ENCODE measurements at regions not wholly inside any gene's neighbourhood (a gene's known extent, or its start where the extent isn't known, plus 50 kb on each side); places are given as distances from the start of the nearest gene placed in this dataset.

GRCh38 chrX:26651755-26652154 lies 435.8 kb downstream of the MAGEB5 start:
- peaks cover 0 to 14% (median 3%) of the 10 kb centered on the region in 7 donors for H3K9me3 Mint-ChIP-seq
- no peak for TF ChIP-seq CTCF (IDR thresholded peaks at IDR 0.05)
- intact Hi-C loops (cut with micrococcal nuclease), result no loop called here

GRCh38 chrX:26649534-26649933 lies 433.6 kb downstream of the MAGEB5 start:
- peak; percentile 42 for TF ChIP-seq CTCF (IDR thresholded peaks at IDR 0.05)
- Histone ChIP-seq H3K9ac (ENCODE audit: insufficient read depth, low read length, poor library complexity, severe bottlenecking) (no peak overlapping the region), H3K4me2 (replicated peaks; ENCODE audit: extremely low read depth, low read length, poor library complexity, severe bottlenecking) (no peak overlapping the region), H3K27ac (ENCODE audit: low read depth in 1 of 2, low read length in 2 of 2) (no peak overlapping the region), H3K4me1 (ENCODE audit: control insufficient read depth in 1 of 2, insufficient read depth in 2 of 2, low read length in 2 of 2) (no peaks in the 10 kb centered on the region), H3K27me3 (ENCODE audit: control insufficient read depth in 2 of 2, insufficient read depth in 2 of 2, low read length in 2 of 2) (no peaks in the 10 kb centered on the region), H4K20me1 (ENCODE audit: insufficient read depth, low read length) (no peaks in the 10 kb centered on the region), H3K36me3 (replicated peaks in 1 of 2; ENCODE audit: control insufficient read depth in 1 of 2, insufficient read depth in 2 of 2, low read length in 2 of 2) (no peaks in the 10 kb centered on the region), H3K4me3 (replicated peaks in 1 of 3; ENCODE audit: low read depth in 2 of 3, low read length in 3 of 3) (no peak overlapping the region), H2AFZ (ENCODE audit: insufficient read depth, low read depth, low read length, poor library complexity, severe bottlenecking) (no peak overlapping the region), H3K9me3 (replicated peaks in 1 of 2; ENCODE audit: control insufficient read depth in 1 of 2, insufficient read depth in 1 of 2, low read length in 2 of 2) (peaks cover 3 to 15% of the 10 kb centered on the region in 2 donors), H3K79me2 (ENCODE audit: insufficient read depth, low read length) (no peaks in the 10 kb centered on the region)
- no peak for DNase-seq
- no CpG with 5 or more reads among the region's 7 CpGs for WGBS (ENCODE audit: insufficient coverage)
- Mint-ChIP-seq H3K36me3 (no peaks in the 10 kb centered on the region), H3K9me3 (peaks cover 0 to 14% (median 3%) of the 10 kb centered on the region in 7 donors), H3K4me3 (no peak overlapping the region), H3K4me1 (no peaks in the 10 kb centered on the region), H3K27ac (no peak overlapping the region), H3K27me3 (ENCODE audit: low read depth in 3 of 3) (no peaks in the 10 kb centered on the region)
- intact Hi-C loops (cut with micrococcal nuclease), result no loop called here

More at GRCh38 chrX:26651755-26652154, 435.8 kb downstream of the MAGEB5 start:
- Mint-ChIP-seq H3K36me3 (no peaks in the 10 kb centered on the region), H3K27me3 (ENCODE audit: low read depth in 3 of 3) (no peaks in the 10 kb centered on the region), H3K4me3 (no peak overlapping the region), H3K27ac (no peak overlapping the region), H3K4me1 (no peaks in the 10 kb centered on the region)
- no peak overlapping the region for H3K4me3 ChIP-seq (replicated peaks in 1 of 3; ENCODE audit: low read depth in 2 of 3, low read length in 3 of 3)
- no peaks in the 10 kb centered on the region for H3K27me3 ChIP-seq (ENCODE audit: control insufficient read depth in 2 of 2, insufficient read depth in 2 of 2, low read length in 2 of 2)
- H3K79me2 ChIP-seq (ENCODE audit: insufficient read depth, low read length), result no peaks in the 10 kb centered on the region
- no peaks in the 10 kb centered on the region for H3K4me1 ChIP-seq (ENCODE audit: control insufficient read depth in 1 of 2, insufficient read depth in 2 of 2, low read length in 2 of 2)
- H3K27ac ChIP-seq (ENCODE audit: low read depth in 1 of 2, low read length in 2 of 2), result no peak overlapping the region
- no peaks in the 10 kb centered on the region for H3K36me3 ChIP-seq (replicated peaks in 1 of 2; ENCODE audit: control insufficient read depth in 1 of 2, insufficient read depth in 2 of 2, low read length in 2 of 2)
- no peak overlapping the region for H3K4me2 ChIP-seq (replicated peaks; ENCODE audit: extremely low read depth, low read length, poor library complexity, severe bottlenecking)
- no peak overlapping the region for H3K9ac ChIP-seq (ENCODE audit: insufficient read depth, low read length, poor library complexity, severe bottlenecking)
- H2AFZ ChIP-seq (ENCODE audit: insufficient read depth, low read depth, low read length, poor library complexity, severe bottlenecking), result no peak overlapping the region
- DNase-seq, result no peak
- peaks cover 3 to 15% of the 10 kb centered on the region in 2 donors for H3K9me3 ChIP-seq (replicated peaks in 1 of 2; ENCODE audit: control insufficient read depth in 1 of 2, insufficient read depth in 1 of 2, low read length in 2 of 2)
- H4K20me1 ChIP-seq (ENCODE audit: insufficient read depth, low read length), result no peaks in the 10 kb centered on the region

Data from CD14-positive monocyte (primary cell).